Sigmoid colon (tissue), 6 donors: ENCODE measurements at regions not wholly inside any gene's neighbourhood (a gene's known extent, or its start where the extent isn't known, plus 50 kb on each side); places are given as distances from the start of the nearest gene placed in this dataset.

ENCODE experiments used
- DNase-seq: peaks from one replicate; pipeline ENCODE4 v3.0.0-alpha.2; 2019
- H3K27ac ChIP-seq, 4 donors: fragments of 200-600 bp; sonication (generic); one replicate each; pipeline ENCODE4 v1.5.1; 2016 to 2019; ENCODE audit warnings: mild to moderate bottlenecking in 1 of 4
- H3K27me3 ChIP-seq, 3 donors: fragments of 200-600 bp; sonication (generic); one replicate each; pipeline ENCODE4 v1.5.1; 2019; ENCODE audit warnings: mild to moderate bottlenecking in 1 of 3
- H3K36me3 ChIP-seq, 4 donors: fragments of 200-600 bp; sonication (generic); one replicate each; pipeline ENCODE4 v1.5.1; 2016 to 2019
- H3K4me1 ChIP-seq, 4 donors: fragments of 200-600 bp; sonication (generic); one replicate each; pipeline ENCODE4 v1.5.1; 2017 to 2019
- H3K4me3 ChIP-seq, 4 donors: fragments of 200-600 bp; sonication (generic); one replicate each; pipeline ENCODE4 v1.5.1; 2017 to 2019; ENCODE audit warnings: mild to moderate bottlenecking in 2 of 4, moderate library complexity in 1 of 4
- H3K9me3 ChIP-seq, 4 donors: fragments of 200-600 bp in 3 of 4; sonication (generic) in 3 of 4; one replicate each; pipeline versions ENCODE4 v1.5.1 to v1.6.1; 2013 to 2019
- EP300 ChIP-seq, 4 donors: sonication (generic); formaldehyde crosslinking; IDR thresholded peaks; one replicate each; pipeline ENCODE4 v1.6.1; 2017; ENCODE audit warnings: antibody characterized with exemption in 4 of 4
- POLR2A ChIP-seq, 2 donors: fragments of 450-650 bp; IDR thresholded peaks; one replicate each; pipeline ENCODE4 v1.6.1; 2016; ENCODE audit warnings: antibody characterized with exemption in 2 of 2, mild to moderate bottlenecking in 2 of 2, moderate library complexity in 2 of 2
- POLR2AphosphoS5 ChIP-seq, 4 donors: sonication (generic); formaldehyde crosslinking; IDR thresholded peaks; one replicate each; pipeline ENCODE4 v1.6.1; 2017; ENCODE audit warnings: antibody characterized with exemption in 4 of 4
- WGBS, 2 donors: extraction: QIAGEN DNeasy Blood & Tissue Kit; methylation state at CpG; one replicate each; pipeline ENCODE4 v1.1.7; 2013; 5-methylcytosine and 5-hydroxymethylcytosine counted together
- intact Hi-C: fragments of 100-400 bp; cut with DNase I; formaldehyde crosslinking; loops from one replicate; pipeline ENCODE4 v1.15.1; 2023
- TF ChIP-seq, protein P1 (sequence below), 4 experiments: fragments of 450-650 bp in 3 of 4; fragments of 200-600 bp in 1 of 4; IDR thresholded peaks; one replicate each; pipeline ENCODE4 v1.5.1; 2016 to 2019; ENCODE audit warnings: antibody characterized with exemption in 4 of 4, mild to moderate bottlenecking in 3 of 4, moderate library complexity in 2 of 4
- donor health status: healthy with polysubstance abuse.
- donor health status: healthy.

DNA sequence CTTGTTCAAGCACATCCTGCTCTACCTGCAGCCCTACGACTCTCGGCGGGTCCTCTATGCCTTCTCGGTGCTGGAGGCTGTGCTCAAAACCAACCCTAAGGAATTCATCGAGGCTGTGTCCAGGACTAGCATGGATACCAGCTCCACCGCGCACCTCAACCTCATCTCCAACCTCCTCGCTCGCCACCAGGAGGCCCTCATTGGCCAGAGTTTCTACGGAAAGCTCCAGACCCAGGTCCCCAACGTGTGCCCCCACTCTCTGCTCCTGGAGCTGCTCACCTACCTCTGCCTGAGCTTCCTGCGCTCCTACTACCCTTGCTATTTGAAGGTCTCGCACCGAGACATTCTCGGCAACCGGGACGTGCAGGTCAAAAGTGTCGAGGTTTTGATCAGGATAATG lies 74.3 kb upstream of the MORC3 start:
- H3K36me3 ChIP-seq = peaks cover 0 to 52% (median 15%) of the 10 kb centered on the region in 4 donors
- TF ChIP-seq POLR2AphosphoS5 (IDR thresholded peaks at IDR 0.05) (no peak), EP300 (IDR thresholded peaks at IDR 0.05) (no peak), POLR2A (IDR thresholded peaks at IDR 0.05) (no peak)
- TF ChIP-seq, protein P1, sequence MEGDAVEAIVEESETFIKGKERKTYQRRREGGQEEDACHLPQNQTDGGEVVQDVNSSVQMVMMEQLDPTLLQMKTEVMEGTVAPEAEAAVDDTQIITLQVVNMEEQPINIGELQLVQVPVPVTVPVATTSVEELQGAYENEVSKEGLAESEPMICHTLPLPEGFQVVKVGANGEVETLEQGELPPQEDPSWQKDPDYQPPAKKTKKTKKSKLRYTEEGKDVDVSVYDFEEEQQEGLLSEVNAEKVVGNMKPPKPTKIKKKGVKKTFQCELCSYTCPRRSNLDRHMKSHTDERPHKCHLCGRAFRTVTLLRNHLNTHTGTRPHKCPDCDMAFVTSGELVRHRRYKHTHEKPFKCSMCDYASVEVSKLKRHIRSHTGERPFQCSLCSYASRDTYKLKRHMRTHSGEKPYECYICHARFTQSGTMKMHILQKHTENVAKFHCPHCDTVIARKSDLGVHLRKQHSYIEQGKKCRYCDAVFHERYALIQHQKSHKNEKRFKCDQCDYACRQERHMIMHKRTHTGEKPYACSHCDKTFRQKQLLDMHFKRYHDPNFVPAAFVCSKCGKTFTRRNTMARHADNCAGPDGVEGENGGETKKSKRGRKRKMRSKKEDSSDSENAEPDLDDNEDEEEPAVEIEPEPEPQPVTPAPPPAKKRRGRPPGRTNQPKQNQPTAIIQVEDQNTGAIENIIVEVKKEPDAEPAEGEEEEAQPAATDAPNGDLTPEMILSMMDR (IDR thresholded peaks at IDR 0.05) = no peak

GRCh38 chr21:36246080-36246631 lies 73.8 kb upstream of the MORC3 start:
- Histone ChIP-seq H3K4me1 (no peaks in the 10 kb centered on the region), H3K36me3 (peaks cover 0 to 57% (median 16%) of the 10 kb centered on the region in 4 donors), H3K27me3 (no peaks in the 10 kb centered on the region), H3K9me3 (no peaks in the 10 kb centered on the region), H3K4me3 (no peak overlapping the region), H3K27ac (no peak overlapping the region)
- WGBS, 2 donors = 28 to 72% methylated on average over 23 of the region's 23 CpGs
- TF ChIP-seq, protein P1 (IDR thresholded peaks at IDR 0.05) = no peak
- no peak for TF ChIP-seq POLR2AphosphoS5 (IDR thresholded peaks at IDR 0.05)
- TF ChIP-seq POLR2A (IDR thresholded peaks at IDR 0.05) = no peak
- no peak for TF ChIP-seq EP300 (IDR thresholded peaks at IDR 0.05)
- no peak for DNase-seq
- intact Hi-C loops = no loop called here

More for the DNA sequence above, 74.3 kb upstream of the MORC3 start:
- no peak overlapping the region for H3K4me3 ChIP-seq
- no peaks in the 10 kb centered on the region for H3K27me3 ChIP-seq
- DNase-seq = no peak
- no peaks in the 10 kb centered on the region for H3K9me3 ChIP-seq
- WGBS, 2 donors = 89 to 95% methylated on average over 18 of the region's 18 CpGs
- intact Hi-C loops = no loop called here
- H3K27ac ChIP-seq = no peak overlapping the region
- H3K4me1 ChIP-seq = no peaks in the 10 kb centered on the region

GRCh38 chr21:36247316-36248010 lies 72.5 kb upstream of the MORC3 start:
- no peak for DNase-seq
- H3K36me3 ChIP-seq = peaks cover 0 to 68% (median 21%) of the 10 kb centered on the region in 4 donors
- H3K27me3 ChIP-seq = no peaks in the 10 kb centered on the region
- H3K4me3 ChIP-seq = no peak overlapping the region
- no peak overlapping the region for H3K27ac ChIP-seq
- no peaks in the 10 kb centered on the region for H3K4me1 ChIP-seq
- intact Hi-C loops = no loop called here
- no peak for TF ChIP-seq EP300 (IDR thresholded peaks at IDR 0.05)
- TF ChIP-seq POLR2A (IDR thresholded peaks at IDR 0.05) = no peak
- no peak for TF ChIP-seq POLR2AphosphoS5 (IDR thresholded peaks at IDR 0.05)
- TF ChIP-seq, protein P1 (IDR thresholded peaks at IDR 0.05) = no peak
- H3K9me3 ChIP-seq = no peaks in the 10 kb centered on the region
- 89 to 93% methylated on average over 8 of the region's 8 CpGs for WGBS, 2 donors

DNA sequence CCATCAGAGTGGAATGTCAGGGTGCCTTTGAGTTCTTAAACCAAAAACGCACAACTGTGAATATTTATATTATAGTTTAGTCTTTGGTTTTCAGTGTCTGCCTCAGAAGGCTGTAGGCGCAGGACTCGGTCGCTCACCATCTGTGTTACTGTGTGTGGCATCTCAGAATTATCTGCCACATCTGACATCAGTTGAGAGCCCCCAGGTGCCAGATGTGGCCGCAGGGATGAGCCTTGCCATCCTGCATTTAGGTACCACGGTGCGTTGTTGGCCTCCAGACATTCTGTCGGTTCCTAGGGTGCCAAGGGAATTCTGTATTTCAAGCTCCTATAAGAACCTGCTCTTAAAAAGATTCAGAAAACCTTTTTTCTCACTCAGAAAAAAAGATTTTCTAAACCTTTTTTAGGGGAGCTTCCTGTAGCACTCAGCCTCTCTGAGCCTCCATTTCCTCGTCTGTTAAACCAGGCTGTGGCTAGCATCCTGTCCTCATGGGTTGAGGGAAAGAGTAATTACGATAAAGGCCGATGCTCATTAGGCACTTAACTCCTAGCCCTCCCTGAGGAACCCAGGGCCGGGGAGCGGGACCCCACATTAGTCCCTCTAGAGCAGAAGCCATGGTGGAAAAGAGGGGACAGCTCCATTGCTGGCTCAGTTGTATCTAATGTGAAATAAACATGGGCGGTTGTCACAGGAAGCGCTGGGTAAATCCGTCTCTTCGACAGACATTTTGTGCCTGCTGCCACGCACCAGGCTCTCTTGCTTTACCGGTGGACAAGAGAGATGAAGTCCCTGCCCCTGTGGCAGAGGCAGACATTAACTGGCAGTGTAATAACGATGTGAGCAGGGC lies 70.2 kb upstream of the MORC3 start:
- Histone ChIP-seq H3K9me3 (no peaks in the 10 kb centered on the region), H3K4me3 (no peak overlapping the region), H3K36me3 (peaks cover 0 to 80% (median 29%) of the 10 kb centered on the region in 4 donors), H3K27me3 (no peaks in the 10 kb centered on the region), H3K27ac (no peak overlapping the region), H3K4me1 (no peaks in the 10 kb centered on the region)
- TF ChIP-seq EP300 (IDR thresholded peaks at IDR 0.05) (no peak), POLR2AphosphoS5 (IDR thresholded peaks at IDR 0.05) (no peak), POLR2A (IDR thresholded peaks at IDR 0.05) (no peak)
- TF ChIP-seq, protein P1 (IDR thresholded peaks at IDR 0.05) = no peak
- DNase-seq = no peak
- WGBS, 2 donors = 89 to 95% methylated on average over 20 of the region's 20 CpGs
- intact Hi-C loops = no loop called here
